ENCODE measurements at regions not wholly inside any gene's neighbourhood (a gene's known extent, or its start where the extent isn't known, plus 50 kb on each side); places are given as distances from the start of the nearest gene placed in this dataset.

GRCh38 chr2:234853729-234854128 is 98.1 kb upstream of the SH3BP4 start:
- 70% methylated on average over 2 of the region's 2 CpGs for WGBS
- no peaks in the 10 kb centered on the region for H3K4me1 ChIP-seq
- H3K36me3 ChIP-seq, result no peaks in the 10 kb centered on the region
- no peak overlapping the region for H3K4me3 ChIP-seq
- intact Hi-C loops (cut with DNase I), result no loop called here
- no peak for DNase-seq (ENCODE audit: extremely low spot score)
- no peaks in the 10 kb centered on the region for H3K9me3 ChIP-seq
- no peak overlapping the region for H3K27ac ChIP-seq (replicated peaks in 1 of 4)
- TF ChIP-seq POLR2AphosphoS5 (IDR thresholded peaks at IDR 0.05), result no peak
- TF ChIP-seq POLR2A (IDR thresholded peaks at IDR 0.05; ENCODE audit: low read depth), result no peak
- TF ChIP-seq CTCF (IDR thresholded peaks at IDR 0.05), result no peak
- TF ChIP-seq EP300 (IDR thresholded peaks at IDR 0.05), result no peak
- H3K27me3 ChIP-seq, result no peaks in the 10 kb centered on the region

DNA sequence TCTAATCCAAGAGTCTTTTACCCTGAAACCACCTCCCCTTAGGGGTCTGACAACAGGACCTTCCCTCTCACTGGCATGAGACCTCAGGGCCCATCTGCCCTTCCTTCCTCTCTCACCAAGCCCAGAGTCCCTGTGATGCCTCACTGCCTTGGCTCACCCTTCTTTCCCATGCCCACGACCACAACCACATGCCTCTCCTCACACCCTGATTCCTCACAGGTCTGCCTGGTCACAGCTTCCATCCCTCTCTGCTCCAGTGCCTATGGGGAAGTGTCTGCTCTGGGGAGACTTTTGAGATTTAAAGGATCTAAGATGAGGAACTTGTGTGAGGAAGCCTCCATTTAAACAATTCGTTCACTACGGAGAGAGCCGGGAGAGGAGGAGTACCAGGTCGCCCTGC is 98.9 kb upstream of the SH3BP4 start:
- Histone ChIP-seq H3K27me3 (no peaks in the 10 kb centered on the region), H3K9me3 (no peaks in the 10 kb centered on the region), H3K4me3 (no peak overlapping the region), H3K27ac (replicated peaks in 1 of 4) (no peak overlapping the region), H3K36me3 (no peaks in the 10 kb centered on the region), H3K4me1 (no peaks in the 10 kb centered on the region)
- intact Hi-C loops (cut with DNase I), result no loop called here
- TF ChIP-seq EP300 (IDR thresholded peaks at IDR 0.05) (no peak), CTCF (IDR thresholded peaks at IDR 0.05) (no peak), POLR2A (IDR thresholded peaks at IDR 0.05; ENCODE audit: low read depth) (no peak), POLR2AphosphoS5 (IDR thresholded peaks at IDR 0.05) (no peak)
- WGBS, result 83% methylated on average over 5 of the region's 5 CpGs
- no peak for DNase-seq (ENCODE audit: extremely low spot score)

DNA sequence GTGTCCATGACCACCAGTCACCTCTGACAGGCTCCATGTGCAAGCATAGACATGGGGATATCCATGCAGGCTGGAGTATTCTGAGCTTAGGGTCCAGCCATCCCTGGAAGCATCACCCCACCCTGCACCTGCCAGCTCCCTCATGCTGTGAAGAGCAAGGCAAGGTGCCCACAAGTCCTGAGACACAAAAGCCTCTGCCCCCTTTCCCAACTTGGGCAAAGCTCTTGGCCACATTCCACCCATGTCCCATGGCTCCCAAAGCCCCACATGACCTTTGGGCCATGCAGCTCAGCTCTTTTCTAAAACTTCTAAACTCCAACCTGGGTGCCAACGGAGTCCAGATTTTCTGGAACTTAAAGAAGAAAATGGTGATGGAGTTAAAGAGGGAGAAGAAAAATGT is 99.8 kb upstream of the SH3BP4 start:
- no peak overlapping the region for H3K27ac ChIP-seq (replicated peaks in 1 of 4)
- no peaks in the 10 kb centered on the region for H3K9me3 ChIP-seq
- WGBS, result 42% methylated on average over 1 of the region's 1 CpG
- no peaks in the 10 kb centered on the region for H3K36me3 ChIP-seq
- H3K27me3 ChIP-seq, result no peaks in the 10 kb centered on the region
- no peak for TF ChIP-seq CTCF (IDR thresholded peaks at IDR 0.05)
- no peak for TF ChIP-seq POLR2A (IDR thresholded peaks at IDR 0.05; ENCODE audit: low read depth)
- no peak for TF ChIP-seq POLR2AphosphoS5 (IDR thresholded peaks at IDR 0.05)
- TF ChIP-seq EP300 (IDR thresholded peaks at IDR 0.05), result no peak
- H3K4me3 ChIP-seq, result no peak overlapping the region
- intact Hi-C loops (cut with DNase I), result no loop called here
- no peak for DNase-seq (ENCODE audit: extremely low spot score)
- no peaks in the 10 kb centered on the region for H3K4me1 ChIP-seq

DNA sequence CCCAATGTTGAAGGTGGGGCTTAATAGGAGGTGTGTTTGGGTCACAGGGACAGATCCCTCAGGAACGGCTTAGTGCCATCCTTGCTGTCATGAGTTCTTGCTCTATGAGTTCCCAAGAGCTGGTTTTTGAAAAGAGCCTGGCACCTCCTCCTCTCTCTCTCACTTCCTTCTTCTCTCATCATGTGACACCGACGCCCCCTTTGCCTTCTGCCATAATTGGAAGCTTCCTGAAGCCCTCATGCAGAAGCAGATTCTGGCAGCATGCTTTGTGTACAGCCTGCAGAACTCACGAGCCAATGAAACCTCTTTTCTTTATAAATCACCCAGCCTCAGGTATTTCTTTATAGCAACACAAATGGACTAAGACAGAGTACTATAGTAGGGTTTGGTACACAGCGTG is 100.4 kb upstream of the SH3BP4 start:
- no peak for DNase-seq (ENCODE audit: extremely low spot score)
- H3K27ac ChIP-seq (replicated peaks in 1 of 4), result no peak overlapping the region
- H3K27me3 ChIP-seq, result no peaks in the 10 kb centered on the region
- H3K4me3 ChIP-seq, result no peak overlapping the region
- H3K9me3 ChIP-seq, result no peaks in the 10 kb centered on the region
- intact Hi-C loops (cut with DNase I), result no loop called here
- no peaks in the 10 kb centered on the region for H3K4me1 ChIP-seq
- no peaks in the 10 kb centered on the region for H3K36me3 ChIP-seq
- TF ChIP-seq POLR2AphosphoS5 (IDR thresholded peaks at IDR 0.05), result no peak
- TF ChIP-seq CTCF (IDR thresholded peaks at IDR 0.05), result no peak
- TF ChIP-seq EP300 (IDR thresholded peaks at IDR 0.05), result no peak
- no peak for TF ChIP-seq POLR2A (IDR thresholded peaks at IDR 0.05; ENCODE audit: low read depth)
- WGBS, result 85% methylated on average over 5 of the region's 5 CpGs

- no peaks in the 10 kb centered on the region for H3K4me1 ChIP-seq
- H3K9me3 ChIP-seq, result no peaks in the 10 kb centered on the region
- no peaks in the 10 kb centered on the region for H3K27me3 ChIP-seq
- no peak overlapping the region for H3K27ac ChIP-seq (replicated peaks in 1 of 4)
- no peak overlapping the region for H3K4me3 ChIP-seq
- intact Hi-C loops (cut with DNase I), result no loop called here
- no peaks in the 10 kb centered on the region for H3K36me3 ChIP-seq
- DNase-seq (ENCODE audit: extremely low spot score), result no peak
- TF ChIP-seq POLR2A (IDR thresholded peaks at IDR 0.05; ENCODE audit: low read depth) (no peak), CTCF (IDR thresholded peaks at IDR 0.05) (no peak), EP300 (IDR thresholded peaks at IDR 0.05) (no peak), POLR2AphosphoS5 (IDR thresholded peaks at IDR 0.05) (no peak)
- whole genome bisulfite sequencing, result 99% methylated on average over 5 of the region's 5 CpGs
These were observed 101.0 kb upstream of the SH3BP4 start for GRCh38 chr2:234850818-234851217.

Measured in esophagus muscularis mucosa (tissue), 4 donors.